Gastroesophageal sphincter (tissue), 4 donors: ENCODE measurements at regions not wholly inside any gene's neighbourhood (a gene's known extent, or its start where the extent isn't known, plus 50 kb on each side); places are given as distances from the start of the nearest gene placed in this dataset.

Source experiments
- ATAC-seq: fragments of 150-250 bp; one replicate; pipeline ENCODE4 v1.9.1; 2016; ENCODE audit warnings: mild to moderate bottlenecking, moderate library complexity
- H3K27ac ChIP-seq, 4 donors: fragments of 200-600 bp; sonication (generic) in 3 of 4; 1 replicate in 3 of 4; 2 replicates in 1 of 4; pipeline ENCODE4 v1.5.1; 2016 to 2019
- H3K27me3 ChIP-seq: fragments of 200-600 bp; sonication (generic); one replicate; pipeline ENCODE4 v1.5.1; 2019
- H3K36me3 ChIP-seq, 2 donors: fragments of 200-600 bp; sonication (generic); one replicate each; pipeline ENCODE4 v1.5.1; 2019; ENCODE audit warnings: control low read depth in 1 of 2
- H3K4me1 ChIP-seq, 3 donors: fragments of 200-600 bp; sonication (generic); 1 replicate in 2 of 3; 2 replicates in 1 of 3; pipeline ENCODE4 v1.5.1; 2016 to 2019; ENCODE audit warnings: control low read depth in 2 of 3
- H3K4me3 ChIP-seq, 2 donors: fragments of 200-600 bp; sonication (generic); one replicate each; pipeline ENCODE4 v1.5.1; 2019; ENCODE audit warnings: mild to moderate bottlenecking in 1 of 2, moderate library complexity in 1 of 2
- H3K9me3 ChIP-seq, 3 donors: fragments of 200-600 bp; sonication (generic); one replicate each; pipeline ENCODE4 v1.5.1; 2017 to 2019; ENCODE audit warnings: control low read depth in 2 of 3
- CTCF ChIP-seq, 4 experiments: fragments of 200-600 bp in 2 of 4; fragments of 450-650 bp in 2 of 4; sonication (generic) in 1 of 4; IDR thresholded peaks; one replicate each; pipeline ENCODE4 v1.5.1; 2017 to 2019; ENCODE audit warnings: antibody characterized with exemption in 4 of 4, mild to moderate bottlenecking in 2 of 4, moderate library complexity in 2 of 4
- EP300 ChIP-seq: sonication (generic); formaldehyde crosslinking; IDR thresholded peaks from one replicate; pipeline ENCODE4 v1.6.1; 2017; ENCODE audit warnings: antibody characterized with exemption, mild to moderate bottlenecking
- POLR2A ChIP-seq, 2 donors: fragments of 450-650 bp; IDR thresholded peaks; one replicate each; pipeline ENCODE4 v1.6.1; 2017; ENCODE audit warnings: antibody characterized with exemption in 2 of 2, mild to moderate bottlenecking in 2 of 2, moderate library complexity in 1 of 2
- POLR2AphosphoS5 ChIP-seq: sonication (generic); formaldehyde crosslinking; IDR thresholded peaks from one replicate; pipeline ENCODE4 v1.6.1; 2017; ENCODE audit warnings: antibody characterized with exemption
- WGBS, 2 donors: methylation state at CpG; one replicate each; pipeline ENCODE4 v1.1.5; 2018; ENCODE audit warnings: low coverage in 1 of 2; 5-methylcytosine and 5-hydroxymethylcytosine counted together

- Histone ChIP-seq H3K27me3 (no peaks in the 10 kb centered on the region), H3K4me3 (no peak overlapping the region), H3K9me3 (no peaks in the 10 kb centered on the region), H3K27ac (no peak overlapping the region), H3K36me3 (no peaks in the 10 kb centered on the region), H3K4me1 (no peaks in the 10 kb centered on the region)
- ATAC-seq = no peak
- TF ChIP-seq CTCF (IDR thresholded peaks at IDR 0.05) (no peak), EP300 (no peak), POLR2A (IDR thresholded peaks at IDR 0.05) (no peak), POLR2AphosphoS5 (no peak)
These were observed 513.6 kb upstream of the C9orf72 start for GRCh38 chr9:28086881-28087280.

- no peaks in the 10 kb centered on the region for H3K36me3 ChIP-seq
- no peak overlapping the region for H3K4me3 ChIP-seq
- H3K9me3 ChIP-seq = no peaks in the 10 kb centered on the region
- ATAC-seq = no peak
- no peaks in the 10 kb centered on the region for H3K27me3 ChIP-seq
- H3K4me1 ChIP-seq = no peaks in the 10 kb centered on the region
- TF ChIP-seq POLR2A (IDR thresholded peaks at IDR 0.05) = no peak
- 56 to 57% methylated on average over 9 to 10 of the region's 10 CpGs for WGBS, 2 donors
- H3K27ac ChIP-seq = no peak overlapping the region
These were observed 520.0 kb upstream of the C9orf72 start for GRCh38 chr9:28092981-28093936.

GRCh38 chr9:28101509-28101908 is 528.2 kb upstream of the C9orf72 start:
- Histone ChIP-seq H3K36me3 (no peaks in the 10 kb centered on the region), H3K27ac (no peak overlapping the region), H3K9me3 (no peaks in the 10 kb centered on the region), H3K4me1 (no peaks in the 10 kb centered on the region), H3K4me3 (no peak overlapping the region), H3K27me3 (no peaks in the 10 kb centered on the region)
- WGBS, 2 donors = 39 to 77% methylated on average over 3 of the region's 3 CpGs
- TF ChIP-seq POLR2A (IDR thresholded peaks at IDR 0.05) (no peak), CTCF (IDR thresholded peaks at IDR 0.05) (no peak), EP300 (no peak), POLR2AphosphoS5 (no peak)
- ATAC-seq = no peak

- no peak for TF ChIP-seq CTCF (IDR thresholded peaks at IDR 0.05)
- no peak for TF ChIP-seq EP300
- no peak for TF ChIP-seq POLR2A (IDR thresholded peaks at IDR 0.05)
- no peak for TF ChIP-seq POLR2AphosphoS5
- no peaks in the 10 kb centered on the region for H3K9me3 ChIP-seq
- H3K4me1 ChIP-seq = no peaks in the 10 kb centered on the region
- H3K27me3 ChIP-seq = no peaks in the 10 kb centered on the region
- no peak overlapping the region for H3K27ac ChIP-seq
- no peak for ATAC-seq
- 50 to 62% methylated on average over 2 of the region's 2 CpGs for WGBS, 2 donors
- no peak overlapping the region for H3K4me3 ChIP-seq
- H3K36me3 ChIP-seq = no peaks in the 10 kb centered on the region
These were observed 531.7 kb upstream of the C9orf72 start for GRCh38 chr9:28105001-28105400.

- Histone ChIP-seq H3K4me3 (no peak overlapping the region), H3K27me3 (no peaks in the 10 kb centered on the region), H3K4me1 (no peaks in the 10 kb centered on the region), H3K9me3 (no peaks in the 10 kb centered on the region), H3K27ac (no peak overlapping the region), H3K36me3 (no peaks in the 10 kb centered on the region)
- no peak for TF ChIP-seq POLR2AphosphoS5
- no peak for TF ChIP-seq CTCF (IDR thresholded peaks at IDR 0.05)
- no peak for TF ChIP-seq POLR2A (IDR thresholded peaks at IDR 0.05)
- TF ChIP-seq EP300 = no peak
- 83 to 91% methylated on average over 3 of the region's 3 CpGs for WGBS, 2 donors
- ATAC-seq = no peak
These were observed 546.9 kb upstream of the C9orf72 start for GRCh38 chr9:28120184-28120583.
